ENCODE measurements at regions not wholly inside any gene's neighbourhood (a gene's known extent, or its start where the extent isn't known, plus 50 kb on each side); places are given as distances from the start of the nearest gene placed in this dataset.
"Not testable (repeated sequence)": the region's sequence is repeated elsewhere in the genome, so short reads cannot be mapped to it uniquely, and the experiment has no call there.

DNA sequence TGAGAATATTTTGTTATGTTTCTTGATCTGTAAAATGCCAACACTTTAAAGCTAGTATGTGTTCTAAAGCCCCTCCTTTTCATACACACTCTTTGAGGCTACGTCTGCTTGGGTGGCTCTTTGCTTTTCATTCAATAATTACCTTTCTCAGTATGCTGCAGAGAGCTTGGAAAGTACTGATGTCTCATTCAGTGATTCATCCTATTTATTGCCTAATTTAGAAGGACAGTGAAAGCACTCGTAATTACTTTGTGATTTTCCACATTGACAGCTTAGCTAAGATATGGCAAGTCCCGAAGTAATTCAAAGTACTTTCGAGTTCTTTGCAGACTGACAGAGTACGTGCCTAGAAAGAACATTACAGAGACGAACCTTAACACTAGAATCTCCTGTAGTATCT lies 57.2 kb downstream of the BMP15 start:
- FAIRE-seq, result no peak
- DNase-seq (ENCODE audit: extremely low spot score, insufficient read length, low read depth), result no peak

DNA sequence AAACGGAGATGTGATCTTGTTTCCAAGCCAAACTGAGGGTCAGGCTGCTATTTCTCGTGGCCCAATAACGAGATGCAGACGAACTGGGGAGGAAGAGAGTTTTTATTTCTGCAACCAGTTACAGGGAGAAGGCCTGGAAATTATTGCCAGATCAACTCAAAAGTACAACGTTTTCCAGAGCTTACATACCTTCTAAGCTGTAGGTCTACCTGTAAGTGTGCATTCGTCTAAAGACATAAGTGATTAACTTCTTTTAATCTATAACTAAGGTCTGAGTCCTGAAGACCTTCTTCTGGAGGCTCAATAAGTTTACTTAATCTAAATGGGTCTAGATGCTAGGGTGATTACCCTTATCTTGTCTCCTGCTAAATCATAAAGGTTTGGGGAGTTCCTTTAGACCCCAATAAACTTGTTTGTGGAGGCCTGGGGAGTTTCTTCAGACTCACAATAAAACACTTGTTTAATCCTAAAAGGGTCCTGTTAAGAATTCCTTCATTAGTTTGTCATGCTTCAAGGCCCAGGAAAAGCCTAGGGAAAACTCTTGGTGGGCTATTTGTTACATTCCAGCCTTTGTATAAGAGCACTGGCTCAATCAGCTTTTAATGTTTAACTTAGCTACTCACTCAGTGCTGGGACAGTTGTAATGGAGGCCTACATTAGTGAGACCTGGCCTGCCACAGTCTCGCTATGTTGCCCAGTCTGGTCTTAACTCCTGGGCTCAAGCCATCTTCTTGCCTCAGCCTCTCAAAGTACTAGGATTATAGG lies 58.5 kb downstream of the BMP15 start:
- not testable (repeated sequence) for DNase-seq (ENCODE audit: extremely low spot score, insufficient read length, low read depth); FAIRE-seq

DNA sequence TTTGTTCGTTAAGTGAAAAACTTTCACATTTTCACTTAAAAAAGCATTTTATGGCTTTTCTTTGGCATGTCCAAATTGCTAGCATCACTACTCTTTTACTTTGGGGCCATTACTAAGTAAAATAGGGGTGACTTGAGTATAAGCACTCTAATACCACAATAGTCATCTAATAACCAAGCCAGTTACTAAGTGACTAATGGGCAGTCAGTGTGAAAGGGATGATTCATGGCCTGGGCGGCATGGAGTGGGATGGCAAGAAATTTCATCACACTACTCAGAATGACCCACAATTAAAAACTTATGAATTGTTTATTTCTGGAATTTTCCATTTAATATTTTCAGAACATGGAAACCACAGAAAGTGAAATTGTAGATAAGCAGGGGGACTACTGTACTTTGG lies 60.9 kb downstream of the BMP15 start:
- FAIRE-seq (no peak), DNase-seq (ENCODE audit: extremely low spot score, insufficient read length, low read depth) (no peak)

DNA sequence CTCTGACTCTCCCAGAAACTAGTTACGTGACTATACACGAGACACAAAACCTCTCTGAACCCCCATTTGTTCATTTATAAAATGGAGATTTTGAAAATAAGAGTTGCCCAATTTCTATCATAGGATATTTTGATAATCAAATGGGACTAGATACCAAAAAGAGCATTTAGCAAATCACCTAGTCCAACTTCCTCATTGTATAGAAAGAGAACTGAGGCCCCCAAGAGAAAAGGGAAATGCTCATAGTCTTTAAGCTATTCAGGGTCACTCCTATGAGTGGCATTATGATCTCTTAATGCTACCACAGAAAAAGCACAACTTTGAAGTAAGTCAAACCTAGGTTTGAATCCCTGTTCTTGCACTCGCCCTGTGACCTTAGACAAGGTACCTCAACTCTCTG lies 62.7 kb downstream of the BMP15 start:
- DNase-seq (ENCODE audit: extremely low spot score, insufficient read length, low read depth), result no peak

DNA sequence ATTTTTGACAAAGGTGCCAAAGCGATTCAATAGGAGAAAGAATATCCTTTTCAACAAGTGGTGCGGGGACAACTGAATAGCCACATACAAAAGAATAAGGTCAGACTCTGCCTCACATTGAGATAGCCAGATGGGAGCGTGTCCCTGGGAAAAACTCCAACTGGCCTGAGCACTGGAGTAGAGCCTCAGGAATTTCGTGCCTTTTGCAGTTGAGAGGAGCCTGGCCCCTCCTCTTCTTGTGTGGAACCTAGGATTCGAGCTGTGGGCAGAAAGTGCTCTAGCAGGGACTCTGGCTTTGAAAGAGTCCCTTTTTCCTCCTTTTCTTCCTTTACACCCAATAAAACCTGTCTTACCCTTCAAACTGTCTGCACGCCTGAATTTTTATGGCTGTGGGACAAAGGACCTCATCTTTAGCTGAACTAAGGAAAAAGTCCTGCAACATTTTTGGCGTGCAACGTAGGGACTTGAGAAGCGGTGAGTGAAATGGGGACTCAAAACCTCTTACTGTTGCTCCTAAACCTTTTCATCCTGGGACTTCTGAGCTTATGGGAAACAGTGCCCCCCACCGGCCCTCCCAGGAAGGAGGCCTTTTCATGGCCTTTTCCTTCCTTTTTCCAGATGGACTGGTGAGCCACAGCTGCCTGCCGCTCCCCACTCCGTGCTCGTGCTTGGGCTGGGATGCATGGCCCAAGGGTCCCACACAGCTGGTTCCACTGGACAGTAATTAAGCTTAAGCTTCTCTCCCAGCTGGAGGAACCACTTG lies 68.6 kb downstream of the BMP15 start:
- FAIRE-seq (no peak), DNase-seq (ENCODE audit: extremely low spot score, insufficient read length, low read depth) (no peak)

More for the DNA sequence above, 62.7 kb downstream of the BMP15 start:
- no peak for FAIRE-seq

DNA sequence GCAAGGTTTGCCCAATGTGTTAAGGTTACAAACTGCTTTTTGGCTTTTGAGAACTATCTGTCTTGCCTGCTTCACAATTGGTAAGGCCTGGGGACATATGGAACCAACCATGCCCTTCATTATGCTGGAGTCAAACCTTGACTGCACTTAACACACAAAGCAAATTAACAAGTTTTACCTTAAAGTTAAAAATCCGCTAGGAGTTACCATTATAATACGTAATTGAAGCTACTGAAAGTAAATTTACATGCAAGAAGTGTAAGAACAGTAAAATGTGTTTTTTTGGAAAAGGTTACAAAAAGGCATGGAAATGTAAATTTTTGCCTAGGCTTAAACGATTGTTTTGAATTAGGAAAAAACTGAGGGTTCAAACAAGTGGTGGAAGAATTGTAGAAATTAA lies 69.7 kb downstream of the BMP15 start:
- no peak for FAIRE-seq
- DNase-seq (ENCODE audit: extremely low spot score, insufficient read length, low read depth), result no peak

DNA sequence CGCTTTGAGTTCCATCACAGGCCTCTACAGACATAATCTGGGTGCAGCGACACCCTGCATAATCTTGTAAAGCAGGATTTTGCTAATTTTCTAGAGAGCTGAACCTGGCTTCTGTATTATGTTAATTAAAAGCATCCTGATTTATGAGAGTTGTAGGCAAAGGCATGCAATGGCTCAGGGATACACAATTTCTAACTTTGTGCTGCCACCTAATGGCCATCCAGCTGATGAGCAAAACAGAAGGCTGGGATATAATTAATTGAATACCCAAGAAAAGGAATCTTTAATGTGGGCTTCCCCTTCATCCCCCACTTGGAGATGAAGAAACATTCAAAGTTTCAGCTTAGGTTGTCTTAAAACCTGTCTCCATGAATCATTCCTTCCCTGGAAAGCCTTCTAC lies 78.1 kb downstream of the BMP15 start:
- DNase-seq (ENCODE audit: extremely low spot score, insufficient read length, low read depth), result no peak
- peak; percentile 65 for FAIRE-seq

DNA sequence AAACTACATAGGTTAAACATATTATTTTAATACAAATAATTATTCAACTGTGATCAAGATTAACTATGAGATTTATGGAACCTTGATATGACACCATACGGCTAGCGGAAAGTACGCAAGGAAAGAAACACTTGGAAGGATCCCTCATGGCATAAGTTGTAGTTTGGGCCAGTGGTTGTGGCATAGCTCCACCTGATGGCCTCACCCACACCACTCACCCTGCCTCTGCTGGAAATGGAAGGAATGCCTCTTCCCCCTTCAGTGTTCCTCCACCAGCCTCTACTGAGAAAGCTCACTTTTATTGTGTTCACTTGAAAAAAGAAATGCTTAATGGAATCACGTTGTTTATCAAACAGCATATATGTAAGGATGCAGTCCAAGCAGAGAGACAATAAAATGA lies 86.4 kb downstream of the BMP15 start:
- no peak for FAIRE-seq
- DNase-seq (ENCODE audit: extremely low spot score, insufficient read length, low read depth), result no peak

DNA sequence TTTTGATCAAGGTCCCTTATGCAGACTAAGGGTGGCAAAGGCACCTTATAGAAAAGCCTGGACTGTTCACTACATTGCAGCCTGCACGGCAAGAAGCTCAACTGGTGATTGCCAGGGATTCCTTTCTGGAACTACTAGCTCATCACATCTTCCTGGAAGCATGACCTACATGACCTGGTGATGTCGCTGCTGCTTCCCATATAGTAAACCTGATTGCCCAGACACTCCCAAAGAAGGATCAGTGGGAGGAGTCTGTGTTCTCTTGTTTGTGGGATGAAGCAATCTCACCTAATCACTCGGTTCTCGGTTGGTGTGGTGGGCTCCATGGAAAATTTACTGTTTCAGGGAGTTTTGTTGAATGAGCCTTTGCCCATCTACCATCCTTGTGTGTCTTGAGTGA lies 89.8 kb downstream of the BMP15 start:
- FAIRE-seq; DNase-seq (ENCODE audit: extremely low spot score, insufficient read length, low read depth): not testable (repeated sequence)

DNA sequence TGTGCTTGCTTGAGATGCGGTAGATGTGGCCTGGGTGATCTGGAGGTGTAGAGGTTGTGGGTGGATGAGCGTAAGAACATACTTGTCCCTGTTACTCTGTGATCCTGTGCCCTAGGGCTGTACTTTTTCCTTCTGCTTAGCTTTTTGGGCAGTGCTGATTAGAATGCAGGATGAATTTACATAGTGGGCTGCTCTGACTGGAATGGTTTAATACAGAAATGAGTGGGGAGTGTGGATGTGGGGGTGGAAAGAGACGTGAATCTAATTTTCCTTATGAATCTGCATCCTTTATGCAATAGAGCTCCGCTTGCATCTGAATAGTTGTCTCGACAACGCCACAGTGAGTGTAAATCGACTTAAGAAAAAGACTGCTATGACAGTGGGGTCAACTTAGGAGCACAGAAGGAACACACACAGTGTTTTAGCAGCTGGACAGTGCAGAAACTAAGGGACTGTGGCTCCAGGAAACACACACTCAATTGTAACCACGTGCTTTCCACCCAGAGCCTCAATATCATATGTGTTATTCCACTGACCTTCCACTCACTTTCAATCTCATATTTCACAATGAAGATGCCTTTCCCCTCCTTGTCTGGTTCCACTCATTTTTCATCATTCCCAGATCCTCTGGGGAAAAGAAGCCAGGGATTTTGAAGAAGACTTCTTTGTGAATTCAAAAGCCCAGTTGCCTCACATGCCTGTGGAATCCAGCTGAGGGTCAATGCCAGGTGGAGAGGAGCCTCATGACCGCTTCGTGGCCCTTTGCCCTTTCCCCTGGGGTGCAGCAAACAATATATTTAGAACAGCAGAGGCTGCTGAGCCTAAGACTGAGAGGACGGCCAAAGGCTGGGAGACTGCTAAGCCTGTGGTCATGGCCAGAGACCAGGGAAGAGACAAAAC lies 91.4 kb downstream of the BMP15 start:
- DNase-seq (ENCODE audit: extremely low spot score, insufficient read length, low read depth), result not testable (repeated sequence)
- FAIRE-seq, result peak; percentile 31

DNA sequence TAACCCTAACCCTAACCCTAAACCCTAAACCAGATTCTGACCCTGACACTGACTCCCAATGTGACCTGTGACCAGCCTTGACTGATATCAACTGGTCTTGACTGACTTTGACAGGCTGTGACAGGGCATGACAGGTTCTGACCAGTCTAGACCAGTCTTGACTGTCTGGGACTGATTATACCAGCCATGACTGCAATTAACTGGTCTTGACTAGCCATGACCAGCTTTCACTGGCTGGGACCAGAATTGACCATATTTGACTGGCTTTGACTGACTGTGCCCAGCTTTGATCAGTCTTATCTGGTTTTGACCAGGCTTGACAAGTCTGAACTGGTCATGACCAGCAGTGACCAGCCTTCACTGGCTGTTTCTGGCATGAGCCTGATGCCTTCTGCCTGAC lies 95.5 kb downstream of the BMP15 start:
- FAIRE-seq (peak; percentile 15), DNase-seq (ENCODE audit: extremely low spot score, insufficient read length, low read depth) (no peak)

DNA sequence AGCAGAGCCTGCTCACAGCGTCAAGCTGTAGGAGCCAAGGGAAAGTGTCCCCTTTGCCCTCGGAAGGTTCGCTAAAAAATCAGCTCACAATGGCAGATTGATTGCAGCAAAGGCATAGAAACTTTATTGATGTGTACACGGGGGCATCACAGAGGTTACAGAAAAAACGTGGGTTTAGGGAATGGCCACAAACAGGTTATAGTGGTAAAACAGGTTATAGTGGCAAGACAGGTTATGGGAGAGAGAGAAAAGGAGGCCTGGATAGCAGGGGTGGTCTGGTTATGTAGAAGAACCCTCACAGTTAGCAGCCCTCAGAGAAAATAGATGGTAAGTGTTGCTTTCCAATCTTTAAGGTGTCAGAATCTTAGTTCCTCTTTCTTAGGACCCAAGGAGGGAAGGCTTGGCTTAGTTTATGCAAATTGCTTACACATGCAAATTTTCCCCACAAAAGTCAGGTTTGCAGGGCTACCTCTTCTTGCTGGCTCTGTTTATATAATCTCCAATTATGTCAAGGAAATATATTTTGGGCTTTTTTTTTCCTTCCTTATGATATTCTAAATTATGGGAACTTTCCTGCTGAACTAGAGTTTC lies 113.7 kb downstream of the BMP15 start:
- DNase-seq (ENCODE audit: extremely low spot score, insufficient read length, low read depth), result no peak
- FAIRE-seq, result peak; percentile 29

DNA sequence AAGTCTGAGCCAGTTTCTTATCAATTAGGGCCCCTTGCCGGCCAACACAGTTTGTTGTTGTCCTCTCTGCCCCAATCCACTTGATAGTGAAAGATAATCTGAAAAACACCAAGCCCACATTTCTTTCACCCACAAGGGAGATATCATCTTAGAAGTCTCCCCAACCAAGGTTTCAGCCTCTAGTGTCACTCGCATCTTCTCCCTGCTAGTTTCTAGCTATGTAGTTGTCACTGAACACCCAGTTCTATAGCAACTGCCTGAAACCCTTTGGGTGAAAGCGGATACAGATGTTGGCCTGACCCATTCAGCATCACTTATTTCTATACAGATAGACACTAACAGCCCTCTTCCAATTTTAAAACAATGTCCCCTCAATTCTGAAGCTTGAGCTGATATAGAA lies 116.3 kb downstream of the BMP15 start:
- FAIRE-seq (no peak), DNase-seq (ENCODE audit: extremely low spot score, insufficient read length, low read depth) (no peak)

DNA sequence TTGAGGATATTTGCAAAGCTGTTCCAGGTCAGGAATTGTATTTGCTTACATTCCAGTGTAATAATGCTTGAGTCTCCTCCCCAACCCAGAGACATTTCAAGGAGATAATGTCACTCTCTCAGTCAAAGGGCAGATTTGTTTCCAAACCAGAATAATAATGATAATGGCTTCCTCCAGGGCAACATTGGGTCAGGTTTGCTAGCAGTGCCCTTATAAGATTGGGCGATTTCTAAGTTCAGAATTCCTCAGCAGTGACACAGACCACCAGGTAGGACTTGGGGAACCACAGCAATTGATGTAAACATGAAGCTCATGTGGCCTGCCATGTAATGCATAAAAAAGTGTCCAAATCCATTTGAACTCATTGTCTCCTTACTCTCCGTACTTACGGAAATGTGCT lies 125.2 kb downstream of the BMP15 start:
- no peak for DNase-seq (ENCODE audit: extremely low spot score, insufficient read length, low read depth)
- FAIRE-seq, result no peak

DNA sequence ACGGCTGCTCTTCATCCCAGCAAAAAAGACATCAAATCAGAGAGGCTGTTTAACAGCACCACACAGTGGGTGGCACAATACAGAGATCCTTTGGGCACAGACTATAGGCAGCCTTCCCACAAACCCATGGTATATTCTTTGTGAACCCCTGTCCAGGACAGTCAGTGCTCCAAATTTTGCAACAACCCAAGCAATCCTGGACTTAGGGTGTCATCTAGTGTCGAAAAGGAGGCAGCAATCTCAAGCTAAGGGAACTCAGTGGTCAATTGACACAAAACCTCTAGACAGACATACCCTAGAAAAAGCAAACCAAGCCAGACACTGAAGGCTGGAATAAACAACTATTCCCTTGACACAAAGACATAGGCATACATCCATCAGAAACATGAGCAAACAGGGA lies 137.4 kb downstream of the BMP15 start:
- FAIRE-seq (no peak), DNase-seq (ENCODE audit: extremely low spot score, insufficient read length, low read depth) (no peak)

DNA sequence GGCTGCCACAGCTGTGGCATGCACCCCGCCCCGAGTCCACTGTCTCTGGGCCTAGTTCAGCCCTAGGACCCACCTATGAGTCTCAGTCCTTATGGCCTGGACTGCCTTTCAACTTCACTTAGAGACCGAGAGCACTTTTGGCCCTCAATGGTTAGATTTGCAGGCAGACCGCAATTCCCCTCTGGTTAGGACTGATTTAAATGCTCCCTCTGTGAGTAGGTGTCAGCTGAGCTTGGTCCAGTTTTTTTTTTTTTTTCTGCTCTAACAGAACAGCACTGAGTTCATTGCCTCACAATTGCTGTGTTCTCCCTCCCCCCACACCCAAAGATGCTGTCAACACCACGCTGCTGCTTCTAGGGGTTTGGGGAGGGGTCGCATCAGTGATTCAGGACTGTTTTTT lies 143.2 kb downstream of the BMP15 start:
- FAIRE-seq, result no peak

DNA sequence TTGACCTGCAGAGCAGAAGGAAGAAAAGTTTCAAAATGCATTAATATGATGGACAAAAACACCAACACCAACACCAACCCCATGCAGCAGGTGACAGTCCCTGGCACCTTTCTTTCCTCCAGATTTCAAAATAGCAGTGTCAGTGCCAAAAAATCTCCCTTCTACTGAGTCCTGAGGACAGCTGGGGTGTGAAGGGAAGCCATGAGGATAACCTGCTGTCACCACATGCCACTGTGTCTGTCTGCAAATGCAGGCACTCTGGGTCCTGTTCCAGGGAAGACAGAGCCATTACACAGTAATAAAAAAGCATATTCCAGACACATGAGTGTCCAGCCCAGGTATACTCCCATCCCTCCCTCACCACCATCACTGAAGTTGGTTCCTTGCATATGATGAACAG lies 187.5 kb downstream of the BMP15 start:
- no peak for FAIRE-seq
- DNase-seq (ENCODE audit: extremely low spot score, insufficient read length, low read depth), result no peak

More for the DNA sequence above, 143.2 kb downstream of the BMP15 start:
- no peak for DNase-seq (ENCODE audit: extremely low spot score, insufficient read length, low read depth)

DNA sequence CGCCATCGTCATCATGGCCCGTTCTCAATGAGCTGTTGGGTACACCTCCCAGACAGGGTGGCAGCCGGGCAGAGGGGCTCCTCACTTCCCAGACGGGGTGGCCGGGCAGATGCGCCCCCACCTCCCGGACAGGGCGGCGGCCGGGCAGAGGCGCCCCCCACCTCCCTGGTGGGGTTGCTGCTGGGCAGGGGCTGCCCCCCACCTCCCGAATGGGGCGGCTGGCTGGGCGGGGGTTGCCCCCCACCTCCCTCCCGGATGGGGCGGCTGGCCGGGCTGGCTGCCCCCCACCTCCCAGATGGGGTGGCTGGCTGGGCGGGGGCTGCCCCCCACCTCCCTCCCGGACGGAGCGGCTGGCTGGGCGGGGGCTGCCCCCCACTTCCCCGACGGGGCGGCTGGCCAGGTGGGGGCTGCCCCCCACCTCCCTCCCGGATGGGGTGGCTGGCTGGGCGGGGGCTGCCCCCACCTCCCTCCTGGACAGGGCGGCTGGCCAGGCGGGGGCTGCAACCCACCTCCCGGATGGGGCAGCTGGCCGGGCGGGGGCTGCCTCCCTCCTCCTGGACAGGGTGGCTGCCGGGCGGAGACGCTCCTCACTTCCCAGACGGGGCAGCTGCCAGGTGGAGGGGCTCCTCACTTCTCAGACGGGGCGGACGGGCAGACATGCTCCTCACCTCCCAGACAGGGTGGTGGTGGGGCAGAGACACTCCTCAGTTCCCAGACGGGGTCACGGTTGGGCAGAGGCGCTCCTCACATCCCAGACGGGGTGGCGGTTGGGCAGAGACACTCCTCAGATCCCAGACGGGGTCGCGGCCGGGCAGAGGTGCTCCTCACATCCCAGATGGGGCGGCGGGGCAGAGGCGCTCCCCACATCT lies 208.8 kb downstream of the BMP15 start:
- not testable (repeated sequence) for FAIRE-seq; DNase-seq (ENCODE audit: extremely low spot score, insufficient read length, low read depth)

DNA sequence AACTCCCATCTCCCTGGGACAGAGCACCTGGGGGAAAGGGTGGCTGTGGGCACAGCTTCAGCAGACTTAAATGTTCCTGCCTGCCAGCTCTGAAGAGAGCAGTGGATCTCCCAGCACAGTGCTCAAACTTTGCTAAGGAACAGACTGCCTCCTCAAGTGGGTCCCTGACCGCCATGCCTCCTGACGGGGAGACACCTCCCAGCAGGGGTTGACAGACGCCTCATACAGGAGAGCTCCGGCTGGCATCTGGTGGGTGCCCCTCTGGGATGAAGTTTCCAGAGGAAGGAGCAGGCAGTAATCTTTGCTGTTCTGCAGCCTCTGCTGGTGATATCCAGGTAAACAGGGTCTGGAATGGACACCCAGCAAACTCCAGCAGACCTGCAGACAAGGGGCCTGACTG lies 206.9 kb upstream of the NUDT10 start:
- DNase-seq (ENCODE audit: extremely low spot score, insufficient read length, low read depth); FAIRE-seq: not testable (repeated sequence)
